SW 1271 (cell line): ENCODE measurements at regions not wholly inside any gene's neighbourhood (a gene's known extent, or its start where the extent isn't known, plus 50 kb on each side); places are given as distances from the start of the nearest gene placed in this dataset.

Source experiments
- DNase-seq, 2 experiments: peaks; one replicate each; lab custom pipeline; 2025; lab: John Stamatoyannopoulos, UW

DNA sequence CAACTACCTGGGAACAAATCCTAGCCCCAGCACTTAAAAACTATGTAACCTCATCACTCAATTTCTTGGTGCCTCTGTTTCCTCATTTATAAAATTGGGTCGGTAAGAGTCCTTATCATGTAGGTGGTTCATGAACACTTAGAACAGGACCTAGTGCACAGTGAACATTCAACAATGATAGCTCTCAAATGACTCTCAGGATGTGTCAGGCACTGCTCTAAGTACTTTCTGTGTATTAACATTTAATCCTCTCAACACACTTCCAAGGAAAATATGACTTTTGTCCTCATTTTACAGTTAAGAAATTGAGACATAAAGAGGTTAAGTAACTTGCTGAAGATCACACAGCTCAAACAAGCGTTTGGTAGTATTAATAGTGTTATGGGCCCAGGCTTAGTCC lies 202.1 kb upstream of the KLF4 start:
- no peak for DNase-seq

DNA sequence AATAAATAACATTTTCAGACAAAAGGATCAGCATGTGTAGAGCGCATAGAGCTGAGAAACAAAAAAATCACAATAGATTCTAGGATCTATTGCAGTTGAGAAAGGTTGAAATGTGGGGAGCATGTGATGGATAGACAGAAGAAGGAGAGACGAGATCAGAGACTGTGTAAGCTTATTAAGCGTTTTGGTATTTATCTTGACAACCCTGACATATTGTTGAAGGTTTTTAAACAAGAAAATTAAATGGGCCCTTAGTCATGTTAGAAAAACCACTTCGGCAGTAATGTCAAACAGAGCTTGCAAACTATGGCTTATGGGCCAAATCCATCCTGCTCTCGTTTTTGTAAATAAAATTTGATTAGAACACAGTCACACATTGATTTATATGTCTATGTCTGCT lies 200.5 kb upstream of the KLF4 start:
- no peak for DNase-seq

- no peak for DNase-seq
Measured at GRCh38 chr9:107688728-107689127, 199.2 kb upstream of the KLF4 start.

DNA sequence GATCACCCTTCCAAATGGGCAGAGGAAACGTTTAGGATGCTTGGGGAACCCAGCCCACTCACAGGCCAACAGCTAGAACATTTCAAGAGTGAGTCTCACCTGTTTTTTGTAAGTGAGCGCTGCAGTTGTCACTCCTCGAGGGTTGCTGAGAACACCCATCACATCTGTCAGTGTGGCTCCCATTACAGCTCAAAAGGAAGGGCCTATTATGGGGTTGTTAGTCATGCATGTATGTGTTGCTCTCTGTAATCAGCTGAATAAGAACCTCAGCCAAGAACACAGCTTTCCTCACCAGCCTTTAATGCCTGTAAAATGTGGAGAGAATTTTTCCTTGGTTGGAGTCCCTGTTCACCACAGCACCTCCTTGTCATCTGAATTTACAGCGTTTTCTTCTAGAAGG lies 196.3 kb upstream of the KLF4 start:
- no peak for DNase-seq

GRCh38 chr9:107685376-107685775 lies 195.8 kb upstream of the KLF4 start:
- DNase-seq, result no peak

DNA sequence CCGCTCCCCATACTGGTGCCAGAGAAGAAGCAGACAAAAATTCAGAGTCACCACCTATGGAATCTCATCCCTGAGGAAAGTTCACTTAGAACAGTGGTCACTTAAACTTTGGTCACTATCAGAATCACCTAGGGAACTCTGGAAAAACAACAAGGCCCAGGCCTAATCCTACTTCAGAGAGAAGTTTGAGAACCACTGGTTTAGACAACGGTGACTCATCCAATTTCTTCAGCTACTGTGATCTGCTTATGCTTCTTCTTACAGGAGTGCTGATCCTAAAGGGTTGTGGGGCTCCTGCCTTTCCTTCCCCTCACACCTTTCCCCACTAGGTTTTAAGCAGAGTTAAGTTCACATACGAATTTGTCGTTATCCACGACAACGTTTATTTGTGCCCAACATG lies 194.7 kb upstream of the KLF4 start:
- DNase-seq, result no peak

DNA sequence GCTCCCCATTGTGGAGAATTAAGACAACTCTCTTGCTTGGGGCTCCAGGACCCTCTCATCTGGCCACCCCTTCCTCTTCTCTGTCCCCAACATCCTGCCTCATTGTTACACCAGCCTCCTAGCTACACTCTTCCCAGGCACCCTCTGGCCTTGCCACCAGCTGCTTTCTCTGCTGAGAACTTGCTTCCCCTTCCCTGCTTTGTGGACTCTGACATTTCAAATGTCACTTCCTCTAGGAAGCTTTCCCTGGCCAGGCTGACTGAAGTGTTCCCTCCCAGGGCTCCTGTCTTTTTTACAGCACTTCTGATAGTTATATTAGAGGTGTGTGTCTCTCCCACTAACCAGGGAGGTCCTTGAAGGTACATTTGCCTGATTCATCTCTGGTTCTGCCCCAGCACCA lies 194.0 kb upstream of the KLF4 start:
- DNase-seq, result no peak

DNA sequence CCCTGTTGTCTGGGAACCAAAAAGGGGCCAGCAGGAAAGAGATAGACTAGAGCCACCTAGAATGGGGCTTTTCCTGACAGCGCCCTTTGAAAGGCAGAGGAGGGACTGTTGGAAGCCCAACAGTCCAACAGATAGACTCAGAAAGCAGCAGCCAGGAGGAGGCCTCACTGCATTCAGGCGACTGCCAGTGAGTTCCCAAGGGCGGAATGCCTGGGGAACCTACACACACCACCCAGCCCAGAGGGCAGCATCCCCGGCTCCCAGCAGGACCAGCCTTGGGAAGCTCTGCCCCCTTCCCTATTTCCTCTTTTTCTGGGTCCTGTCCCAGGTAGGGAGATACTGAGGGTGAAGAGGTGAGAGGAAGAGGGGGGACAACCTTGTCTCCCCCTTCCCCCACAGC lies 192.4 kb upstream of the KLF4 start:
- DNase-seq, result no peak

GRCh38 chr9:107675351-107676259 lies 186.0 kb upstream of the KLF4 start:
- no peak for DNase-seq

GRCh38 chr9:107674721-107675277 lies 185.2 kb upstream of the KLF4 start:
- no peak for DNase-seq

- DNase-seq, result no peak
Measured at GRCh38 chr9:107673861-107674720, 184.5 kb upstream of the KLF4 start.

GRCh38 chr9:107671588-107671987 lies 182.0 kb upstream of the KLF4 start:
- no peak for DNase-seq

- no peak for DNase-seq
Measured at GRCh38 chr9:107669422-107669821, 179.9 kb upstream of the KLF4 start.

GRCh38 chr9:107667231-107668070 lies 177.9 kb upstream of the KLF4 start:
- no peak for DNase-seq

DNA sequence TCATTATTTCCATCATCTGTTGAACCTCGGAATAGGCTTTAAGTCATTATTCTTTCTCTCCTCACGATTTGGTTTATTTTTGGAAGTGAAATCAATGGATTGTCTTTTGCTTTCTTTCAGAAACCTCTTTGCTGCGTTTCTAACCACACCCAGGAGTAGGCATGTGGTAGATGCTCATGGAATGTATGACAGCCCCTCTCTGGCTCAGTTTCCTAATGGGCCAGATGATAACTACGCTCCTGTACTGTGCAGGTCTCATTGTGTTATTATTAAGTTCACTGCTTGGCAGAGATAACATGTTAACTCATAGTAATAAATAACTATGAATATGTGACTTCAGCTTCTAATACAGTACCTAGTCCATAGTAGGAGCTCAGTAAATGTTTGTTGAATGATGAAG lies 175.5 kb upstream of the KLF4 start:
- DNase-seq, result no peak

DNA sequence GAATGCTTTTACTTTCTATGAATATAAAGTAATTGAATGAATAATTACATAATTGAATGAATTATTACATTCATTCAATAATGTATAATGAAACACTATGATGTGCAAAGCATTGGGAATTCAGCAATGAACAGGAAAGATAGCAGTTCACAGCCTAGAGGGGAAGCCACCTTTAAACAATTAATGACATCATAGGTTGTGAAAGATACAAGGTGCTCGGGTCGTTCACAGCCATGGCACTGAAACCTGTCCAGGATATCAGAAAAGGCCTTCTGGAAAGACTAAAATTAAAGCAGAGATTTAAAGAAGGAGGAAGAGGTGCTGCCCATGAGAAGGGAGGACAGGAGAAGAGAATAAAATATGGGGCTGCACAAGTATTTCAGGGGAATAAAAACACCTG lies 171.4 kb upstream of the KLF4 start:
- DNase-seq, result no peak

- no peak for DNase-seq
Measured at GRCh38 chr9:107653263-107653821, 163.8 kb upstream of the KLF4 start.

DNA sequence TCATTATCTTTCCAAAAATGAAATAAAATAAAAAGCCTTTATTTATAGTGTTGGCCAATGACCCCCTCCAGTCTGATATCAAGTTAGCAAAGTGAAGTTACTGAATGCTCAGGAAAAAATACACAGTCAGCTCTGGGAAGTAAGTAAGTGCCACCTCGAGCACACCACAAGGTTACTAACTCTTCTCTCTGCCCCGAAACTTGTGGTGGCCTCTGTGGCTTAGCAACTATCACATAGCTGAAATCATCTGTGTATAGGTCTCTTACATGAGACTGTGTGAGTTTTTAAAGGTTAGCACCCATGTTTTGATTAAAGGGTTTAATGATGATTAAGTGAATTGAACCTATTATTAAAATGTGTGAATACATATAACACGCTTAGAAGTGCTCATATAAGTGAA lies 161.4 kb upstream of the KLF4 start:
- DNase-seq, result no peak

DNA sequence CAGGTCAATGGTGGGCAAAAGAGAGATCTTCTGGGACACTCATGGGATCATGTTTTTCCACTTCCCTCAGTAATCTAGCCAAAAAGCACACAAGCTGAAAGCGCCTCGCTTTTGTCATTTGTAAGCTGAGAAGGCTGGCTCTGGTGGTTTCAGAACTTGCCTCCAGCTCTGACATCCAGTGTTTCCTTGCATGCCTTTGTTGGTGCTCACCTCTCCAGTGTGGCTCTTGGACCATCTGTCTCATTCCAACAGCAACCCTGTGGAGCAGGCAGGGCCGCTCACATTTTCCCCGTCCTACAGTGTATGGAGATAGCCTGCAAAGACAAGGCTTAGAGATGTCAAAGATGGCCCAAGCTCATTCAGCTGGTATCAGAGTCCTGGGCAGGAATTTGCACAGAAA lies 160.8 kb upstream of the KLF4 start:
- no peak for DNase-seq

- DNase-seq, result no peak
Measured at GRCh38 chr9:107648153-107648715, 158.7 kb upstream of the KLF4 start.

- DNase-seq, result no peak
Measured at GRCh38 chr9:107647611-107648010, 158.0 kb upstream of the KLF4 start.
